ENCODE measurements at regions not wholly inside any gene's neighbourhood (a gene's known extent, or its start where the extent isn't known, plus 50 kb on each side); places are given as distances from the start of the nearest gene placed in this dataset.

DNA sequence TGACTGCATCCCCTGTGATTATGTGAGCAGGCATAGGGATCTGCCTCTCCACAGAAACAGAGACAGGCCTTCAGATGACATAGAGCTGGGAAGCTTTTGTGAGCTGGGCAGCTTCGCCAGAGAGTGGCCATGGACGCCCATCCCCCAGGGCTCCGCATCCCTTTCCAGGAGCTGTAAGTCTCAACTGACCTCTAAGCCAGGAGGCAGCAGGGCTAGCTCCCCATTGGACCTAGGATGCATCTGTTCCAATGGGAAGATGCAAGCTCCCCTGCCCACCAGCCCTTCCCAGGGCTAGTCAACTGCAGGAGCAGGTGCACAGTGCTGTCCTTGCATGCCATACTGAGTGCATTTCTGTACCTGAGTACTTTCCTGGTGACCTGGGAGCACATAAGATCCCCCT is 663.6 kb downstream of the RNF144B start (continued):
- TF ChIP-seq, protein P1, sequence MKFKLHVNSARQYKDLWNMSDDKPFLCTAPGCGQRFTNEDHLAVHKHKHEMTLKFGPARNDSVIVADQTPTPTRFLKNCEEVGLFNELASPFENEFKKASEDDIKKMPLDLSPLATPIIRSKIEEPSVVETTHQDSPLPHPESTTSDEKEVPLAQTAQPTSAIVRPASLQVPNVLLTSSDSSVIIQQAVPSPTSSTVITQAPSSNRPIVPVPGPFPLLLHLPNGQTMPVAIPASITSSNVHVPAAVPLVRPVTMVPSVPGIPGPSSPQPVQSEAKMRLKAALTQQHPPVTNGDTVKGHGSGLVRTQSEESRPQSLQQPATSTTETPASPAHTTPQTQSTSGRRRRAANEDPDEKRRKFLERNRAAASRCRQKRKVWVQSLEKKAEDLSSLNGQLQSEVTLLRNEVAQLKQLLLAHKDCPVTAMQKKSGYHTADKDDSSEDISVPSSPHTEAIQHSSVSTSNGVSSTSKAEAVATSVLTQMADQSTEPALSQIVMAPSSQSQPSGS (IDR thresholded peaks at IDR 0.05; ENCODE audit: low read length) = no peak

All from H1 (cell line).